ENCODE measurements at regions not wholly inside any gene's neighbourhood (a gene's known extent, or its start where the extent isn't known, plus 50 kb on each side); places are given as distances from the start of the nearest gene placed in this dataset.

DNA sequence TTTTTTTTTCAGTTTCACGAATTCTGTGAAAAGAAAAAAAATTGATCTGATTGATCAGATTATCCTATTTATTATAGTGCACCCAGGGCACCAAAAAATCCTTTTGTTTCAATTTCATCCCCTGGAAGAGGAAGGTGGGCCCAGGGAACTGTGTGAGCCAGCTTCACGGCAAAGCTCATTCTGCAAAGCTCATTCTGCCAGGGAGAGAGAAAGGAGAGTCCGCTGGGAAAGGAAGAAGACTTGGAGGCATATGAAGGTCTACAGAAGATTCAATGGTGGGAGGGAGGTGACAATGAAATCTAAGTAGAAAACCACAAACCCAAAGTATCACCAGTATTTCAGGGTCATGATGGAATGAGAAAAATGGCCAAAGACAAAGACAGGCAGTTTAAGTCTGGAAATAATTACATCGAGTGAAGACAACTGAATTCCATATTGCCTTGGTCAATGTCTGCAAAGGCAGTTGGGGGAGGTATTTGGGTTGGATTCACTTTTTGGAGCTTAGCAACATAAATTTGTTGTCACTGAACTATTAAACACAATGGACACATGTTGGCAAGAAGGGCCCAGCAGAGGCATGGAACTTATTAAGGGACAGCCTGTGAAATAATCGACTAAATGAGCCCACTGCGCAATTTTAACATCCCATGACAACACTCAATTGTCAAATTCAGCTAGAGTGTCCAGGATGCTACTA lies 587.8 kb upstream of the MKI67 start:
- DNase-seq (ENCODE audit: low read depth): no peak

DNA sequence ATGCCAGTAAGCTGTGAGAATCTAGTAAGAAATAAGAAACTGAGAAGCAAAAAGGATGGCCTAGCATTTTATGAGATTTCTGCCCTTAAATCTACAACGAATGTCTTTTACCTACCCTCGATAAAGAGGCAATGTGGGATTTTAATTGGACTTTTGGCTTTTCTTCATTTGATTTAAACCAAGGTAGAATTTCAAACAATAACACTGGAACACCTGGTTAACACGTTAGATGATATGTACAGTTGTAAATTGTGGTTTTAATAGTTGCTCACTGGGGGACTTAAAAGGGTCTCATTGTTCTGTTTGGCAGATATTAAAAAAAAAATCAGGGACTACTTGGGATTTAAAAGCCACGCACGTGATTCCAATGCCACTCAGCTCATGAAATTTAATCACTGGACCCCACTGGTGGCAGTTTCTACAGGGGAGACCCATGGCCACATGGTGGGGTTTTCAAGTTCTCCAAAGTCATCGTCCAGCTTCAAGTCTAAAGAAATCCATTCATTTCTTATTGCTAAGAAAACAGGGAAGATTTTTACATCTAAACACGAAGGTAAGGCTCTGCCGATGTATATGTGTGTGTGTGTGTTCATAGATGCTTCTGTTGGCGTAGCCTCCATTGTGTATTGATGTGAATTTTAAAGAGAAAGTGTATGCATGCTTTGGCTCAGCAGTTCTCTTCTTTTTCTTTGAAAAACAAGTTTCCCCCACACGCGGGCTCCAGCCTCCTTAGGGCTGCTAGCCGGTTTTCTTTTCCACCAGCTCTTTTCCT lies 588.6 kb upstream of the MKI67 start:
- DNase-seq (ENCODE audit: low read depth): no peak

GRCh38 chr10:128716181-128716580 lies 590.0 kb upstream of the MKI67 start:
- no peak for DNase-seq (ENCODE audit: low read depth)

- no peak for DNase-seq (ENCODE audit: low read depth)
Measured at GRCh38 chr10:128721963-128722445, 595.8 kb upstream of the MKI67 start.

DNA sequence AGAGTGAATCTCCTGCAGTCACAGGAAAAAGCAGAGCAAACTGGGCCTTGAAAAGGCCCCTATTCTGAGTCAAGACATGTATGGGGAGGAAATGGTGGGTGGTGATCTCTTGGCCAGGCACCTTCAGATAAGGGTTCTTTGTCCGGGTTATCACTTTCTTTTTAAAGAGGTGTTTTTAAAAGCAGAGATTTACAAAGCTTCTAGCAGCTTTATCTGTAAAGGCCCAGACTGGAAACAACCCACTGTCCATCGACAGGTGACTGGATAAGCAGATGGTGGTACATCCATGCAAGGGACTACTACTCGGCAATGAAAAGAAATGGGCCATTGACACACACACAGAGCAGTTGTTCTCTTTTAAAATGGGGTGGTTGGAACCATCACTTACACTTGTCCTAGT lies 596.7 kb upstream of the MKI67 start:
- no peak for DNase-seq (ENCODE audit: low read depth)

DNA sequence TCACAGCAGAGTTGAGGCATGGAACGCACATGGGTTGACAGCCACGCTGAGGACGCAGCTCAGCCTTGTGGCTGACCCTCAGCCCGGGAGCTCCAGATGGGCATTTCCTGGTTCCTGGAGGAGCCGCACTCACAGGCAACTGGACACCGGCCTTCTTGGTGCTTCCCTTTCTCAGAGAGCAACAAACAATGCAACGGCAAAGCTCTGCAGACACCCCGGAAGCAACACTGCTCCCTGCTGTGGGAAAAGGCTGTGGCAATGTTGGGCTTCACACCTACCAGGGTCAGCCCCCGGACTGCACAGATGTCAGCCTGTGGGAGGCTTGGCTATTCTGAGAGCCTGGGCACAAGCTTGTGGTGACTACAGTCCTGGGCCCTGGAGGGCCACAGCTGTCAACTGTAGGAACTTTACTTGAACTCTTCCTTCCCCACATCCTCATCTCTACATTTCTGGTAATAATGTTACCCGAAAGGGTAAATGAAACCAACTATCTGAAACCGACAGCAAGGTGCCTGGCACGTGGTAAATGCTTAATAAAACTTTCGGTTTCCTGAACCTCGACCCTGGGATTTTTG lies 597.5 kb upstream of the MKI67 start:
- DNase-seq (ENCODE audit: low read depth): no peak

GRCh38 chr10:128725531-128725930 lies 599.3 kb upstream of the MKI67 start:
- no peak for DNase-seq (ENCODE audit: low read depth)

DNA sequence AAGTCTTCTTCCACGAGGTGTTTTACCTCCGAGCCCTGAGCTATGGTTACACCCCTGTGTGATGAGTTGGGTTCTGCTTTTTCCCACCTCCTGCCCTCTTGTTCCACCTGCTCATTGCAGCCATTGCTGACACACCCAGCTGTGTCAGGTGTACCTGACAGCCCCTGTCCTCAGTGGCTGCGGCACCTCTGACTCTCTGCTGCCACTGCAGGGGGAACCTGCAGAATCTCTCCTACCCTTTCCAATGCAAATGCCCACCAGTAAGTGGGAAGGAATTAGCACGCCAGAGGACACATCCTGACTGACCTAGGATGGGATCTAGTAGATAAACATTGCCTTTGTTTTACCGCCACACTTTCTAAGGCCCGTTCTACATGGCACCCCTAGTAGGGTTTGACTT lies 600.9 kb upstream of the MKI67 start:
- DNase-seq (ENCODE audit: low read depth): no peak

GRCh38 chr10:128729910-128730420 lies 603.7 kb upstream of the MKI67 start:
- DNase-seq (ENCODE audit: low read depth): no peak

DNA sequence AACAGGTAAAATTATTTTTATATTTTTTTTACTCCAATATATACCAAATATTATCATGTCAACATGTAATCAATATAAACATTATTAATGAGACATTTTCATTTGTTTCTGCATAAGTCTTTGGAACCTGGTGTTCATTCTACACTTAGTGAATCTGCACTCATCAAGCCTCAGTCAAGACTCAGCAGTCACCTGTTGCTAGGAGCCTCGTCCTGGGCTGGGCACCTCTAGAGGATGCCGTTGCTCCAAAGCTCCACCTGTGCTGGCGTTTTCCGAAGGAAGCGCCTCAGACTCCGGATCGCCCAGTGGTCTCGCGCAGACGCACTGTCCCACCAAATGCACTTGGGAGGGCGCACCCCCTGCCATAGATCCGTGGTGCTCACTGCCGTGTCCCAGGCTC lies 604.7 kb upstream of the MKI67 start:
- no peak for DNase-seq (ENCODE audit: low read depth)

DNA sequence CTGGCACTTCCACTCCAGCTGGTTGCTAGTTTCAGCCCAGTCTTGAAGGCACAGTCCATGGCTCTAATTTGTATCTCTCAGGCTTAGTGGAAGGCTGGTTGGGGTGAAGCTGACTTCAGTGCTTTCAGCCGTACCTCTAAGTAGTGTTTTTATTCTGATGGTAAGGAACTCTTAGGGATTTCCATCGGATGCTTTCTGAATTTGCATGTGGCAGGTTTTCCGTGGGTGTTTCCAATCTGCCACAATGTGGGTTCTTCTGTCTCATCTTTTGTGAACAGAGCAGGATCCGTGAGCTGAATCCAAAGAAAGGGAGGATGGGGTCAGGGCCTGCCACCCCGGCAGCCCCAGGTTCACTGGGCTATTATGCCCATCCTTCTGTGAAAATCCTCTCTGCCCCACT lies 607.9 kb upstream of the MKI67 start:
- DNase-seq (ENCODE audit: low read depth): no peak

DNA sequence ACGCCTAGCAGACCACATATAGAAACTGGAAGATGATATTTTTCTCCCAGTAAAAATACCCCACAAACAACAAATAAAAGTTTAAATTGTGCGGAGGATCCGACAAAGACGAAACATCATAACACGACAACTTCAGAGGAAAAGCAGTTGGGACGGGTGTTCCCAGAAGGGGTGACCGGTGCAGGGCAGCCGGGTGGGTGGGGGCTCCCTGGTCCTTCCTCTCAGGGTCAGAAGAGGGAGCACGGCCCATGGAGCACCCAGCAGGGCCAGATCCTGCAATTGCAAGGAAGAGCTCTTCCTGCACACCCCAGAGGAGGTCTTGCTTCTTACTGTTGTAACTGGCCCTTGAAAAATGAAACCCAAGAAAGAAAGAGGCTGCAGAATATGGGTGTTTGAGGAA lies 608.5 kb upstream of the MKI67 start:
- DNase-seq (ENCODE audit: low read depth): no peak

GRCh38 chr10:128735996-128736395 lies 609.8 kb upstream of the MKI67 start:
- no peak for DNase-seq (ENCODE audit: low read depth)

GRCh38 chr10:128738386-128738915 lies 612.2 kb upstream of the MKI67 start:
- DNase-seq (ENCODE audit: low read depth): no peak

- DNase-seq (ENCODE audit: low read depth): no peak
Measured at GRCh38 chr10:128739930-128740329, 613.7 kb upstream of the MKI67 start.

DNA sequence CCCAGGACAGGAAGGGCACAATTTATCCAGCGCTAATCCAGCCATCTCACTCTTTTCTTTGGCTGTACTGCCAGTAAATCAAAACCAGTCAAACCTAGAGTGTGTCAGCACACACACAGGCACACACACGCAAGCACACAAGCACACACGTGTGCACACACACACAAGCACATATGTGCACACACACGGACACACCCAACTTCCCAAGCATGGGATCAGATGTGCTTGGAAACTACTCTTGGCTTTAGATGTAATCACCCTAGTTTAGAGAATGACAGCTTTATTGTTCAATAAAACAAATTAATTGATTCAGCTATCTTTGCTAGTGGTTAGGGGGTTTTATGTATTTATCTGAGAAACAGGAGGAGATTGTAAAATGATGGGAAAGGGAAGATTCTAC lies 615.0 kb upstream of the MKI67 start:
- DNase-seq (ENCODE audit: low read depth): no peak

DNA sequence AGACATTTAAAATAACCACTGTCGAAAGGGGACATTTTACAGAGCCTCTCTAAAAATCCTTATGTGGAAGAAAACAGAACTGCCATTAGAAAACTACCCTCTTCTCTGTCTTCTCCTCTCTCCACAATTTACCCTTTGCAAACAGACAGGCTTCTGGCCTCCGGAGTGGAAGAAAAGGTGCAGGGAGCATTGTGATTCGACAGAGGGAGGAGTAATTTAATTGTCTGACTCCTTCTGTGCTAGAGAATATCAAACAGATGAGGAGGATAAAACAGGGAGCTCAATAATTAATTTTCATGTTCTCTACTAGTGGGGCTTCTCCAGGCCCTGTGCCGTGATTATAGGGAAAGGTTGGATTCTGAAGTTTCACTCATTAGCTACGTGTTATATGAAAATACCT lies 615.5 kb upstream of the MKI67 start:
- no peak for DNase-seq (ENCODE audit: low read depth)

DNA sequence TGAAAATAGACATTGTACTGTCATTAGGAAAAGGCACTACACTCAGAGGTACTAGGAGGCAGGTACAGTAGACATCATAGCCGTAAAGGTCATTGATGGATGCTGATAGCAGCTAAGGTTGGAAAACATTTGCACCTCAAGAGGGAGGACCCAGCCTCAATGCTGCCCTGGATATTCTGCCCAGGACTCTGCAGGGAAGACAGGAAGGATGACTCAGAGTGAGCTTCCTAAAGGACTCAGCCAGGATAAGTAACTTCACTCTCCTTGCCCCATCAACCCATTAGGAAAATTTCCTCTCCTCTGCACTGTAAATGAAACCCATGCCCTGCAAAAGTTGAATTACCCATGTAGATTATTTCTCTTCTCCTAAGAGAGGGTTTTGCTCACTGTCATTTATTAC lies 617.9 kb upstream of the MKI67 start:
- DNase-seq (ENCODE audit: low read depth): no peak

- DNase-seq (ENCODE audit: low read depth): no peak
Measured at GRCh38 chr10:128744811-128745305, 618.6 kb upstream of the MKI67 start.

- DNase-seq (ENCODE audit: low read depth): no peak
Measured at GRCh38 chr10:128747582-128748346, 621.5 kb upstream of the MKI67 start.

- no peak for DNase-seq (ENCODE audit: low read depth)
Measured at GRCh38 chr10:128751284-128751683, 625.1 kb upstream of the MKI67 start.

- DNase-seq (ENCODE audit: low read depth): no peak
Measured at GRCh38 chr10:128751851-128752250, 625.6 kb upstream of the MKI67 start.
